PFSK-1 (cell line): ENCODE measurements at regions not wholly inside any gene's neighbourhood (a gene's known extent, or its start where the extent isn't known, plus 50 kb on each side); places are given as distances from the start of the nearest gene placed in this dataset.

Source experiments
- FOXP2 ChIP-seq: optimal IDR thresholded peaks from 2 replicates; pipeline ENCODE3; 2011; ENCODE audit warnings: borderline replicate concordance, control low read depth, inconsistent platforms; ENCODE audit not compliant: insufficient read depth; ENCODE audit errors: extremely low read length, extremely low read depth
- POLR2AphosphoS5 ChIP-seq: IDR thresholded peaks from 2 replicates; pipeline ENCODE4 v1.6.1; 2012; ENCODE audit warnings: low read depth, mild to moderate bottlenecking, control low read depth, low read length, moderate library complexity
- REST ChIP-seq, 2 experiments: IDR thresholded peaks; 2 replicates each; pipeline versions ENCODE4 v1.6.1 to v1.8.0; 2011 to 2012; ENCODE audit warnings: low read depth in 2 of 2, low read length in 2 of 2, control low read depth in 1 of 2, inconsistent platforms in 1 of 2, mild to moderate bottlenecking in 1 of 2, moderate library complexity in 1 of 2; ENCODE audit not compliant: insufficient read depth in 1 of 2
- SIN3A ChIP-seq: IDR thresholded peaks from 2 replicates; pipeline ENCODE4 v1.6.1; 2012; ENCODE audit warnings: mild to moderate bottlenecking, low read length, moderate library complexity, borderline replicate concordance; ENCODE audit not compliant: insufficient read depth
- TAF1 ChIP-seq: IDR thresholded peaks from 2 replicates; pipeline ENCODE4 v1.6.1; 2012; ENCODE audit warnings: low read length, control low read depth, borderline replicate concordance; ENCODE audit not compliant: insufficient read depth

GRCh38 chr7:85974176-85974575, 669.5 kb upstream of the GRM3 start:
- no peak for TF ChIP-seq SIN3A
- no peak for TF ChIP-seq POLR2AphosphoS5
- TF ChIP-seq TAF1, result no peak
- TF ChIP-seq FOXP2, result no peak
- no peak for TF ChIP-seq REST (IDR thresholded peaks at IDR 0.05; ENCODE audit: insufficient read depth in 1 of 2, low read depth in 2 of 2, low read length in 2 of 2)

- TF ChIP-seq POLR2AphosphoS5, result no peak
- no peak for TF ChIP-seq SIN3A
- TF ChIP-seq REST (IDR thresholded peaks at IDR 0.05; ENCODE audit: insufficient read depth in 1 of 2, low read depth in 2 of 2, low read length in 2 of 2), result no peak
- TF ChIP-seq TAF1, result no peak
- no peak for TF ChIP-seq FOXP2
Measured at GRCh38 chr7:85972504-85973141, 671.1 kb upstream of the GRM3 start.

GRCh38 chr7:85954961-85955360, 688.7 kb upstream of the GRM3 start:
- no peak for TF ChIP-seq TAF1

GRCh38 chr7:85950871-85951270, 692.8 kb upstream of the GRM3 start:
- TF ChIP-seq REST (IDR thresholded peaks at IDR 0.05; ENCODE audit: insufficient read depth in 1 of 2, low read depth in 2 of 2, low read length in 2 of 2), result no peak
- TF ChIP-seq SIN3A, result no peak
- TF ChIP-seq POLR2AphosphoS5, result no peak
- no peak for TF ChIP-seq FOXP2
- TF ChIP-seq TAF1, result no peak

- TF ChIP-seq POLR2AphosphoS5 (no peak), FOXP2 (no peak), SIN3A (no peak), REST (IDR thresholded peaks at IDR 0.05; ENCODE audit: insufficient read depth in 1 of 2, low read depth in 2 of 2, low read length in 2 of 2) (no peak), TAF1 (no peak)
Measured at GRCh38 chr7:85950418-85950817, 693.3 kb upstream of the GRM3 start.
